ENCODE measurements at regions not wholly inside any gene's neighbourhood (a gene's known extent, or its start where the extent isn't known, plus 50 kb on each side); places are given as distances from the start of the nearest gene placed in this dataset.
"Not testable (repeated sequence)": the region's sequence is repeated elsewhere in the genome, so short reads cannot be mapped to it uniquely, and the experiment has no call there.

DNA sequence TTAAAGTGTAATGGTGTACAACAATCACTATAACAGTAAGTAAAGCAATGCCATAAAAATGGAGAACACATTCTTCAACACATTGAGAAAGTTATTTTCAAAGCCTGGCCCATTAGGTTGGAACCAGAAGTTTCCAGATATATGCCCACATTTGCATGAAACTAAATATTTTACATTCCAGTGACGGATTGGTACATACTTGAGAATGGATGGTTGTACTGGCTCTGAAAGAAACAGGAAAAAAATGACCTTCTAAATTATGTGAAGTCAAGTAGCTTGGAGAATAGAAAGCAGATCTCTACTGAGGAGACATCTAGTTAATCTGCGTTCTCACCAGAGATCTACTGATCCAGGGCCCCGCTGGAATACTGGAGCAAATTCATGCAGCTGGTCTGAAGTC, 1037.0 kb downstream of the NR2F1-AS1 start:
- no peak for DNase-seq

DNA sequence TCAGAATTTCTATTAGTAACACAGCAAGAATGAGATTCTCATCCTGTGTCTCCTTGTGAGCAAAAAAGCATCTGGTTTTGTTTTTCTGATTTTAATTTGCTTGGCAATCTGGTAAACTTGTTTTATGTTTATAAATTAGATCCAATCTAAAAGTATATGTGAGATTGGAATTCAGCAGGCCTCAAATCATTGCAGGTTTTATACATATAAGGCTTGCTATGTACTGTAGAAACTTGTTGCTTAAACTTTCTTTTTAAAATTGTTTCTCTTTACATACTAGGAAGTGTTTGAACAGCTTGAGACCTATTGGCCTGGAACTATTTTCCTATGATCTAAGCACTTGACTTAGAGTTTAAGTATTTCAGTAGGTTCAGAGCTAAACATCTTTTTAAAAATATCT, 1037.8 kb downstream of the NR2F1-AS1 start:
- no peak for DNase-seq

- DNase-seq: not testable (repeated sequence)
These were observed 1039.0 kb downstream of the NR2F1-AS1 start for GRCh38 chr5:92542017-92542416.

- no peak for DNase-seq
These were observed 1053.5 kb downstream of the NR2F1-AS1 start for GRCh38 chr5:92527311-92528078.

GRCh38 chr5:92525131-92525530, 1055.9 kb downstream of the NR2F1-AS1 start:
- DNase-seq: no peak

DNA sequence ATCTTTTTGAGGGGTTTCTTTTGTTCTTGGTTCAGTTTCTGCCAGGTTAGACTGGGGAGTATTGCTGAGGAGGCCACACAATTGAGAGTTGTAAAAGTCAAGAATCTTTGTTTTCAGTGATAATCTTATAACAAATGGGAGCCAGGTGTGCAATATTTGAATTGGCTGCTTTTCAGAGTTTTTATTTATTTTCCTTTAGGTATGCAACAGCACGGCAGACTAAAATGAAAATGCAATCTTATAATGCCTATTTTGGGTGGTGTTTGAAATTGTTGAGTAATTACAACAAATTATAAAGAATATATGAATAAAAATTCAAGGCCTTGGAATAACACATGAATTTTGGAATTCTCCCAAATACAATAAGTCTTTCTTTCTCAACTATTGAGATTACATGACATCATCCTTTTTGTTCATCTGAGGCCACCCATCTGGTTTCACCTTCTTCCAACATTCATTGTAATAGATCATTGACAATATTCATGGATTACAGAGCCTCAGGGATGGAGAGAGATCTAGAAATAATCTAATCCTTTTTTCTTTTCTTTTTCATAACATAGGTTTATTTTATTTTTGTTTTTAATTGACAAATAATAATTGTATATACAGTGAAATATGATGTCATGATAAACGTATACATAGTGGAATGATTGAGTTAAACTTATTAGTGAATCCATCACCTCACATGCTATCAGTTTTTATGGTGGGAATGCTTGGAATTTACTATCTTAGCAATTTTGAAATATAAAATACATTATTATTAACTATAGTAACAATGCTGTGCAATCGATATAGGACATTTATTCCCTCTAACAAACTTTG, 1061.0 kb downstream of the NR2F1-AS1 start:
- DNase-seq: no peak

DNA sequence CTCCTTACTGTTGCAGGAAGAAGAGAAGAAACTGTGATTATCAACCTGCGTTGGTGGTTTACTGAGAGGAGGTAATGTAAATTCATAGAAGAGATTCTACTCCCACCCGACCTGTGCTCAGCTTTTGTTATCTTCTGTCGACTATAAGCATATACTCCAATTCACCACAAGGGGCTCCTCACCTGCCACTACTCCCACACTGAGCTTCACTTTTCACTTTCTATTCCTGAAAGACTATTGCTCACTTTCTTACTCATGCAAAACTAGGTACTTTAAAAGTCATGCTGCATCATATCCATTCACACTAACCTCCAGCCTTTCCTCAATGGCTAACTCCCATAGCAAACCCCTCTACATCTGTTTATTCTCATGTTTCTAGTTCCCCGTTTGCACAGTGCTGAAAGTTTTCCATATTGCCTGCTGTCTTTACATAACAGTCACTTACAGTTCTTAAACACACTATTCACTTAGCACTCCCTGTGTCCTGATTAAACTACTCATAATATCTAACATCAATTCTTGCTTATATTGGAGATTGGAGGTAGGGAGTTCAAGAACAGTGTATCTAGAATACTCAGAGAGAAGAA, 1062.6 kb downstream of the NR2F1-AS1 start:
- DNase-seq: no peak

DNA sequence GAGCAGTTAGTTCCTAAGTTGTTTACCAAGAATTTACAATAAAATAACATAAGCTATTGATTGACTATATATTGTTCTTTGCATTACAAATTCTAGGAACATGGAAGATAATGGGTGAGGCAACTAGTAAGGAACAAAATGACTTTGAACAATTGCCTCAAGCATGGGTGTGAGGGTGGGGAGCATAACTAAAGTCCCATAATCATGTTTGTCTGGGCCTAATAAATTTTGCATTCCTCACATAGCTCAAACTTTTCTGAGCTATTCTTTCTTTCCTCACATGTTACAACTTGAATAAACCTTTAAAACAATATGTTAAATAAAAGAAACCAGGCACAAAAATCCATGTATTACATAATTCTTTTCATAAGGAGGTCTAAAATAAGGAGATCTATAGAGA, 1066.1 kb downstream of the NR2F1-AS1 start:
- no peak for DNase-seq

DNA sequence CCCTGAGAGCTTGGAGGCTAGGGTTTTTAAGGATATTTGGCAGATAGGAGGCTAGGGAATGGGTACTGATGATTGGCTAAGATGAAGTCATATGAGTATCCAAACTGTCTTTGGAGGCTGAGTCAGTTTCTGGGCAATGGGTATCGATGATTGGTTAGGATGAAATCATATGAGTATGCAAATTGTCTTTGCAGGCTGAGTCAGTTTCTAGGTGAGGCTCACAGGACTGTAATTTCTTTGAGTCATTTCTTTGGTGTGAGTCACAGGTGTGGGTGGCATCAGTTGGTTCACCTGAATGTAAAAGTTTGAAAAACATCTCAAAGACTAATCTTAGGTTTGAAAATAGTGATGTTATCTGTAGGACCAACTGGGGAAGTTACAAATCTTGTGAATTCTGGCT, 1068.0 kb downstream of the NR2F1-AS1 start:
- no peak for DNase-seq

DNA sequence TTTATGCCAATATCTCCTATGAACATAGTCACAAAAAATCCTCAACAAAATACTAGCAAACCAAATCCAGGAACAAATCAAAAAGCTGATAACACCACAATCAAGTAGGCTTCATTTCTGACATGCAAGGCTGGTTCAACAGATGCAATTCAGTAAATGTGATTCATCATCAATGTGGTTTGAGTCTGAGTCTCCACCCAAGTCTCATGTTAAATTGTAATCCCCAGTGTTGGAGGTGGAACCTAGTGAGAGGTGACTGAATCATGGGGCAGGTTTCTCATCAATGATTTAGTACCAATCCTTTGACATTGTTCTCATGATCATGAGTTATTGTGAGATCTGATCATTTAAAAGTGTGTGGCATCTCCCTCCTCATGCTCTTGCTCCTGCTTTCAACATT, 1072.7 kb downstream of the NR2F1-AS1 start:
- no peak for DNase-seq

- DNase-seq: no peak
These were observed 1075.1 kb downstream of the NR2F1-AS1 start for GRCh38 chr5:92505925-92506324.

GRCh38 chr5:92505145-92505544, 1075.9 kb downstream of the NR2F1-AS1 start:
- no peak for DNase-seq

- DNase-seq: no peak
These were observed 1076.7 kb downstream of the NR2F1-AS1 start for GRCh38 chr5:92504346-92504745.

- no peak for DNase-seq
These were observed 1080.3 kb downstream of the NR2F1-AS1 start for GRCh38 chr5:92500752-92501151.

- DNase-seq: no peak
These were observed 1084.5 kb downstream of the NR2F1-AS1 start for GRCh38 chr5:92496545-92496944.

GRCh38 chr5:92494508-92494907, 1086.5 kb downstream of the NR2F1-AS1 start:
- no peak for DNase-seq

DNA sequence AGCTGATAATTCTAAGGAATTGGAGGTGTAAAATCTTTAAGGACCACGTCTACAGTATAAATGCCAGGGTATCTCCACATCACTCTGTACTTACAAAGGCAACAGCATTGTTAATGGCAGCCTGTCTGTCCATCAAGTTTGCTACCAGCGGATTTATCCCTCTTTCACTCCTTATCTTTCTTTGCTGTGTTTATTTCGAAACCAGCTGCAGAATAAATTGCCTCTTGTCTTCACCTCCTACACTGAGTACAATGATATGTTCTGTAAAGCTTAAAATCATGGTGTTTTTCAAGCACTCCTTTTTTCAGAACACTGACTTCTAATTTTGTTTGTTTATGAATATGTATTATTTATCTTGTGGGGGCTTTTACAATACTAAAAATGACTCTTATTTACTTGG, 1088.1 kb downstream of the NR2F1-AS1 start:
- no peak for DNase-seq

DNA sequence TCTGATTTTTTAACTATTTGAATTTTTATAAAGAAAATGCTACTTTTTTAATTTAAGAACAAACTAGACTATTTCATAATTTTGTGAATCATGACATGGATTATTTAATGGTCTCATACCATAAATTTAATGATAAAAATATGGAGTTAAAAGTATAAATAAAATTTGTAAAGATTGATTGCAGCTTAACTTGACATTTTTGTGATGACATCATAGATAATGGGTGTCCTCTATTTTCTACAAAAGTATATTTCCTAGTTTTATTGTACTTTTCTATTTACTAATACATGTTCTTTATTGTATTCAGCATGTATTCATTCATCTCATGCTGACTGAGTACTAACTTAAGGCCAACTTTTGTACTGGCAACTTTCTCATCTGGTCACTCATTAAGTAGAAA, 1096.5 kb downstream of the NR2F1-AS1 start:
- no peak for DNase-seq

DNA sequence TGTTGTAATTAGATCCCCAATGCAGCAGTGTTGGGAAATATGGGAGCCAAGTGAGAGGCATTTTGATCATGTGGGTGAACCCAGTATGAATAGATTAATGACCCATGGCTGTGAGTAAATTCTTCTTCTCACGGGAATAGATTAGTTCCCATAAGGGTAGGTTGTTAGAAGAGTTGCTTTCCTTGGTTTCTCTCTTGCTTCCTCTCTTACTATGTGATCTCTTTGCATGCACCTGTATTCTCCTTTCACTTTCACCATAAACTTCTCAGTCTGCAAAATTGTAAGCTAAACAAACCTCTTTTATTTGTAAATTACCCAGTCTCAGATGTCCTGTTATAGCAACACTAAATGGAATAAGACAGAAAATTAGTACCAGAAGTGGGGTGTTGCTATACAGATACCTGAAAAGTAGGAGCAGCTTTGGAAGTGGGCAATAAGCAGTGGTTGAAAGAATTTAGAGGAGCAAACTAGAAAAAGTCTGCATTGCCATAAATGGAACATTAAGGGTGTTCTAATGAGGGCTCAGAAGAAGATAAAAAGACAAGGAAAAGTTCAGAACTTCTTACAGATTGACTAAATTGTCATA, 1090.0 kb upstream of the ARRDC3 start:
- no peak for DNase-seq

DNA sequence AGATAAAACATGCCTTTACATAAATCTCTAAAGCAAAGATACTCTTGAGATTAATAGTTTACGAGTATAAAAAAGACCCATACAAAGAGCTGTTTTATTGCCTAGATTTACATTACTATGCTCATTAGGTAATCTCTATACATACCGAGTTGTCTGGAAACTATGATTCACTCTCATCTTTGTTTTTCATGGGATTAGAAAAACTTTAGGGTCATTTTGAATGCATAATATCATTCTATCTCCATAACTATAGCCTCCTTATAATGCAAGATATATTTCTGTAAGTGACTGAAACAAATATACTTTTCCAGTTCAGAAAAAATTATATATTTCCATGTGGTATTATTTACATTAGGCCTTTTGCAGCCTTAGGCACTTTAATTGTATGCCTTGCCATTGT, 1088.7 kb upstream of the ARRDC3 start:
- DNase-seq: no peak

DNA sequence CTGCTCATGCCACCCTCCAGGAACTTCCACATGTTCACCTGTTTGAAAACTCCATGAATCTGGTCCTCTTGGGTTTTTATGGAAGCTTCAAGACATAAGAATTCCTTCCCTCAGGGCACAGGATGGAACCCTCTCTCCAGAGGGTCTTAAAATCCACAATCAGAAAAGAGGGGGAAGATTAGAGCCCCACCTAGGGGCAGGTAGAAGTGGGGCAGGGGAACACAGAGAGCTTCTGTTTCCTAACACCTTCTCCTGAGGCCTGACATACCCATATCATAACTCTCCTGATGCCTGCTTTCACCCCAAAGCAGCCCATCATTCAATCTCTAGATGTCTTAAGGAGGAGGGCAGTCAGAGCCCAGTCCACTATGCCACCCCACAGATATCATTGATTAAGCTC, 1087.7 kb upstream of the ARRDC3 start:
- DNase-seq: no peak

DNA sequence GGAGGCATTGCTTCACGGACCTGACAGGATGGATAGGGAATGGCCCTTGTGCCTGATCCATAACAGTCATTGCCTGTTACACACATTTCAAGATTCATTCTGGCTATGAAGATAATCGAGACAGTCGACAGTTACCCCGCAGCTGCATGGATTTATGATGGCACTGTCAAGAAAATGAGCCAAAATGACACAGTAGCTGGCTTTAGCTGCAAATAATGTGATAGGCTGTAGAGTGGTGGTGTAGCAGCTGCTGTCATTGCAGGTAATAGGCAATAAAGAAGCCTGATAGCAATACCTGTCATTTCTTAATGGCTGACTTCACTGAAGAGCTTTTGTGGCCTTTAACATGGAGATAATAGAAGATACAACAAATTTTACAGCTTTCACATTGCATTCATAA, 1085.2 kb upstream of the ARRDC3 start:
- no peak for DNase-seq

- DNase-seq: no peak
These were observed 1084.6 kb upstream of the ARRDC3 start for GRCh38 chr5:92467695-92468094.

- no peak for DNase-seq
These were observed 1077.4 kb upstream of the ARRDC3 start for GRCh38 chr5:92460505-92460904.
